ENCODE measurements at regions not wholly inside any gene's neighbourhood (a gene's known extent, or its start where the extent isn't known, plus 50 kb on each side); places are given as distances from the start of the nearest gene placed in this dataset.

DNA sequence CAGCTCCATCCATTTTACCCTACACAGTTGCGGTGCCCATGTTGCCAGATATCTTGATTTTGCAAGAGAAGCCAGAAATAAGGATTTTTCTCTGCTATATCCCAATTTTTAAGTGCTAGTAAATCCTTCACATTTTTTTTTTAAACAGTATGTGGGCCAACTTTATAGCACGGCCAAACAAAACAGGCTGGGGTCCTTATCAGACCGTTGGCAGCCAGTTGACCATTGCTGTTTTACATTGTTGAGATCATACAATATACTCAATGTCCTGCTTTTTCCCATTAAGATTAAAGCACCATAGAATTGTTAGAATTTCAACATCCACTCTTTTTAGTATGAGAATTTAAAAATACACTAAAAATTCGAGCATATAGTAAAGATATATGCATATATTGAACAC, 150.9 kb downstream of the SPCS3 start:
- TF ChIP-seq CTCF (IDR thresholded peaks at IDR 0.05) (no peak), POLR2A (IDR thresholded peaks at IDR 0.05) (no peak)
